Gastroesophageal sphincter (tissue), 3 donors: ENCODE measurements at regions not wholly inside any gene's neighbourhood (a gene's known extent, or its start where the extent isn't known, plus 50 kb on each side); places are given as distances from the start of the nearest gene placed in this dataset.
"Not testable (repeated sequence)": the region's sequence is repeated elsewhere in the genome, so short reads cannot be mapped to it uniquely, and the experiment has no call there.

Experiments used
- POLR2A ChIP-seq, 2 donors: fragments of 450-650 bp; IDR thresholded peaks; one replicate each; pipeline ENCODE4 v1.6.1; 2017; ENCODE audit warnings: antibody characterized with exemption in 2 of 2, mild to moderate bottlenecking in 2 of 2, moderate library complexity in 1 of 2
- POLR2AphosphoS5 ChIP-seq: sonication (generic); formaldehyde crosslinking; IDR thresholded peaks from one replicate; pipeline ENCODE4 v1.6.1; 2017; ENCODE audit warnings: antibody characterized with exemption
- TF ChIP-seq, protein P1 (sequence below), 4 experiments: fragments of 200-600 bp in 2 of 4; fragments of 450-650 bp in 2 of 4; sonication (generic) in 1 of 4; IDR thresholded peaks; one replicate each; pipeline ENCODE4 v1.5.1; 2017 to 2019; ENCODE audit warnings: antibody characterized with exemption in 4 of 4, mild to moderate bottlenecking in 2 of 4, moderate library complexity in 2 of 4

DNA sequence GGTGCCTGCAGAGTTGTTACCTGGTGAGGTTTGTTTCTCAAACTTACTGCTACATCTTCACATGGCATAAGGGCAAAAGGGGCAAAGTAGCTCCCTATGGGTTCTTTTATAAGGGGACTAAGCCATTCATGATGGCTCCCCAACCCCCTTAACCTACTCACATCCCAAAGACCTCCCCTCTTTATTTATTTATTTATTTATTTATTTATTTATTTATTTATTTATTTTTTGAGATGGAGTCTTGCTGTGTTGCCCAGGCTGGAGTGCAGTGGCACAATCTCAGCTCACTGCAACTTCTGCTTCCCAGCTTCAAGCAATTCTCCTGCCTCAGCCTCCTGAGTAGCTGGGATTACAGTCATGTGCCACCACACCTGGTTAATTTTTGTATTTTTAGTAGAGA is 1065.7 kb upstream of the DEFB115 start:
- TF ChIP-seq, protein P1, sequence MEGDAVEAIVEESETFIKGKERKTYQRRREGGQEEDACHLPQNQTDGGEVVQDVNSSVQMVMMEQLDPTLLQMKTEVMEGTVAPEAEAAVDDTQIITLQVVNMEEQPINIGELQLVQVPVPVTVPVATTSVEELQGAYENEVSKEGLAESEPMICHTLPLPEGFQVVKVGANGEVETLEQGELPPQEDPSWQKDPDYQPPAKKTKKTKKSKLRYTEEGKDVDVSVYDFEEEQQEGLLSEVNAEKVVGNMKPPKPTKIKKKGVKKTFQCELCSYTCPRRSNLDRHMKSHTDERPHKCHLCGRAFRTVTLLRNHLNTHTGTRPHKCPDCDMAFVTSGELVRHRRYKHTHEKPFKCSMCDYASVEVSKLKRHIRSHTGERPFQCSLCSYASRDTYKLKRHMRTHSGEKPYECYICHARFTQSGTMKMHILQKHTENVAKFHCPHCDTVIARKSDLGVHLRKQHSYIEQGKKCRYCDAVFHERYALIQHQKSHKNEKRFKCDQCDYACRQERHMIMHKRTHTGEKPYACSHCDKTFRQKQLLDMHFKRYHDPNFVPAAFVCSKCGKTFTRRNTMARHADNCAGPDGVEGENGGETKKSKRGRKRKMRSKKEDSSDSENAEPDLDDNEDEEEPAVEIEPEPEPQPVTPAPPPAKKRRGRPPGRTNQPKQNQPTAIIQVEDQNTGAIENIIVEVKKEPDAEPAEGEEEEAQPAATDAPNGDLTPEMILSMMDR (IDR thresholded peaks at IDR 0.05) = not testable (repeated sequence)
- not testable (repeated sequence) for TF ChIP-seq POLR2A (IDR thresholded peaks at IDR 0.05); POLR2AphosphoS5
